Progenitor cell of endocrine pancreas (in vitro differentiated cells): ENCODE measurements at regions not wholly inside any gene's neighbourhood (a gene's known extent, or its start where the extent isn't known, plus 50 kb on each side); places are given as distances from the start of the nearest gene placed in this dataset.

ENCODE experiments used
- DNase-seq: peaks from one replicate; pipeline ENCODE4 v3.0.0; 2021; ENCODE audit warnings: low spot score; ENCODE audit not compliant: unreplicated experiment
- H3K27ac Mint-ChIP-seq: 2 replicates; pipeline ENCODE4 v1.8.0; 2021; ENCODE audit warnings: mild to moderate bottlenecking, moderate library complexity, mixed read lengths
- H3K27me3 Mint-ChIP-seq: 2 replicates; pipeline ENCODE4 v1.8.0; 2021; ENCODE audit warnings: mixed read lengths
- H3K36me3 Mint-ChIP-seq: 2 replicates; pipeline ENCODE4 v1.8.0; 2022; ENCODE audit warnings: mixed read lengths; ENCODE audit not compliant: insufficient read depth
- H3K4me1 Mint-ChIP-seq: 2 replicates; pipeline ENCODE4 v1.8.0; 2021; ENCODE audit warnings: low read depth, mixed read lengths
- H3K4me3 Mint-ChIP-seq: 2 replicates; pipeline ENCODE4 v1.8.0; 2021; ENCODE audit warnings: low read depth, mild to moderate bottlenecking, moderate library complexity, mixed read lengths
- H3K9me3 Mint-ChIP-seq: 2 replicates; pipeline ENCODE4 v1.8.0; 2021; ENCODE audit warnings: low read depth, mixed read lengths
- TF ChIP-seq, protein P1 (sequence below): fragments of 200-600 bp; sonication (generic); IDR thresholded peaks from one replicate; pipeline ENCODE4 v1.5.0; 2021; ENCODE audit warnings: antibody characterized with exemption, mild to moderate bottlenecking; ENCODE audit not compliant: unreplicated experiment

- H3K9me3 Mint-ChIP-seq: no peaks in the 10 kb centered on the region
- H3K36me3 Mint-ChIP-seq: no peaks in the 10 kb centered on the region
- H3K27ac Mint-ChIP-seq: no peak overlapping the region
These were observed 87.2 kb upstream of the IVNS1ABP start for GRCh38 chr1:185404291-185404690.

GRCh38 chr1:185402930-185403329, 85.9 kb upstream of the IVNS1ABP start:
- no peak overlapping the region for H3K27ac Mint-ChIP-seq
- DNase-seq: no peak

More at GRCh38 chr1:185404291-185404690, 87.2 kb upstream of the IVNS1ABP start:
- TF ChIP-seq, protein P1, sequence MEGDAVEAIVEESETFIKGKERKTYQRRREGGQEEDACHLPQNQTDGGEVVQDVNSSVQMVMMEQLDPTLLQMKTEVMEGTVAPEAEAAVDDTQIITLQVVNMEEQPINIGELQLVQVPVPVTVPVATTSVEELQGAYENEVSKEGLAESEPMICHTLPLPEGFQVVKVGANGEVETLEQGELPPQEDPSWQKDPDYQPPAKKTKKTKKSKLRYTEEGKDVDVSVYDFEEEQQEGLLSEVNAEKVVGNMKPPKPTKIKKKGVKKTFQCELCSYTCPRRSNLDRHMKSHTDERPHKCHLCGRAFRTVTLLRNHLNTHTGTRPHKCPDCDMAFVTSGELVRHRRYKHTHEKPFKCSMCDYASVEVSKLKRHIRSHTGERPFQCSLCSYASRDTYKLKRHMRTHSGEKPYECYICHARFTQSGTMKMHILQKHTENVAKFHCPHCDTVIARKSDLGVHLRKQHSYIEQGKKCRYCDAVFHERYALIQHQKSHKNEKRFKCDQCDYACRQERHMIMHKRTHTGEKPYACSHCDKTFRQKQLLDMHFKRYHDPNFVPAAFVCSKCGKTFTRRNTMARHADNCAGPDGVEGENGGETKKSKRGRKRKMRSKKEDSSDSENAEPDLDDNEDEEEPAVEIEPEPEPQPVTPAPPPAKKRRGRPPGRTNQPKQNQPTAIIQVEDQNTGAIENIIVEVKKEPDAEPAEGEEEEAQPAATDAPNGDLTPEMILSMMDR: no peak
- Mint-ChIP-seq H3K27me3 (peaks cover 9% of the 10 kb centered on the region), H3K4me3 (no peak overlapping the region), H3K4me1 (peaks cover 6% of the 10 kb centered on the region)
- DNase-seq: no peak

DNA sequence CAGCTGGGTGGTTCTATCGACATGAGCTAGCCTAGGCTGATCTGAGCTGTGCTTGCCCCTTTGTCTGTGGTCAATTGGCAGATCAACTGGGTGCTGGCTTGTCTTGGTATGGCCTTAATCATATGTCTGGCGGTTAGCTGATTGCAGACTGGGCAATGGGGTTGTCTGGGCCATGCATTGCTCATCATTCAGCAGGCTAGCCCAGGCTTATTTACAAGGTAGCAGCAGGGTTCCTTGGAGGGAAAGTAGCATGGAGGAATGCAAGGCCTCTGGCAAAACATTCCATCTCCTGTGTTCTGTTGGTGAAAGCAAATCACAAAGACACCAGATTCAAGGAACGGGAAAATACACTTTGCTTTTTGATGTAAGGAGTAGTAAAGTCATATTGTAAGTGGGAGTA, 84.0 kb upstream of the IVNS1ABP start:
- H3K4me1 Mint-ChIP-seq: peaks cover 8% of the 10 kb centered on the region
- H3K4me3 Mint-ChIP-seq: no peak overlapping the region
- no peaks in the 10 kb centered on the region for H3K36me3 Mint-ChIP-seq
- H3K27me3 Mint-ChIP-seq: peaks cover 9% of the 10 kb centered on the region
- no peak for DNase-seq
- TF ChIP-seq, protein P1: no peak
- H3K27ac Mint-ChIP-seq: no peak overlapping the region
- no peaks in the 10 kb centered on the region for H3K9me3 Mint-ChIP-seq

More at GRCh38 chr1:185402930-185403329, 85.9 kb upstream of the IVNS1ABP start:
- Mint-ChIP-seq H3K4me3 (no peak overlapping the region), H3K4me1 (peaks cover 8% of the 10 kb centered on the region), H3K36me3 (no peaks in the 10 kb centered on the region), H3K27me3 (peaks cover 9% of the 10 kb centered on the region), H3K9me3 (no peaks in the 10 kb centered on the region)
- TF ChIP-seq, protein P1: no peak

DNA sequence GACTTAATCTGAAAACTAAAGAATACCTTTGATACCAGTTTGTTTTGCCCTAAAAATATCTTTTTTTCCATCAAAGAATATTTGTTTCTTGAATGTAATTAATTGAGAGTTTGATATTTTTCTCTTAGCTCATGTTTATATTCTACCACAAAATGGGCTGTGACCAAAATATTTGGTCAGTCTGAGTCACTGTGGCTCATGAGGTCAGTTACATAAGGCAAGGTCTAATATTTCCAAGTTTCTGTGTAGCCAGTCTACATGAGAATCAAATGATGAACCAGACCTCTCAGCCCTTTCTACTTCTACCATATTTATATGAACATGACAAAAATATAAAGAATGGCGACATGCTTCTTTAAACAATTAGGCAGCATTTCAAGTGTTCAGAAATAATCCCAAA, 83.0 kb upstream of the IVNS1ABP start:
- Mint-ChIP-seq H3K27ac (no peak overlapping the region), H3K4me3 (no peak overlapping the region), H3K9me3 (no peaks in the 10 kb centered on the region), H3K27me3 (peaks cover 9% of the 10 kb centered on the region), H3K36me3 (no peaks in the 10 kb centered on the region), H3K4me1 (peaks cover 8% of the 10 kb centered on the region)
- DNase-seq: no peak
- TF ChIP-seq, protein P1: no peak

DNA sequence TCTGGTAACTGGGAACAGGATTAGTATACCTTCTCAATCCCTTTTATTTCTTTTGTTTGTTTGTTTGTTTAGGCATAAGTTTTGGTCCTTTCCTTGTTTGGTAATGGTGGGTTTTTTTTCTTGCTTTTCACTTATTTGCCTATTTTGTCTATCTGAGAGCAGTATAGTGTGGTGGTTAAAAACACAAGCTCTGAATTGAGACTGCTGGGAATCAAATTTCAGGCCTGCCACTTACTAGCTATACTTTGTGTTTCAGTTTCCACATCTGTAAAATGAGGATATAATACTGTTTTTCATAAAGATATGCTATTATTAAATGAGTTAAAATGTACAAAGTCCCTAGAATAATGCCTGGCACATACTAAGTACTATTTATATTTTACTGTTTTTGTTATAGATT, 81.6 kb upstream of the IVNS1ABP start:
- Mint-ChIP-seq H3K27me3 (peaks cover 6% of the 10 kb centered on the region), H3K4me1 (peaks cover 4% of the 10 kb centered on the region), H3K36me3 (no peaks in the 10 kb centered on the region), H3K9me3 (no peaks in the 10 kb centered on the region), H3K4me3 (no peak overlapping the region), H3K27ac (no peak overlapping the region)
- no peak for DNase-seq
- TF ChIP-seq, protein P1: no peak
